ENCODE measurements at regions not wholly inside any gene's neighbourhood (a gene's known extent, or its start where the extent isn't known, plus 50 kb on each side); places are given as distances from the start of the nearest gene placed in this dataset.
"Not testable (repeated sequence)": the region's sequence is repeated elsewhere in the genome, so short reads cannot be mapped to it uniquely, and the experiment has no call there.

GRCh38 chr7:65140543-65141404, 134.3 kb upstream of the ERV3-1 start:
- not testable (repeated sequence) for H3K79me2 ChIP-seq (ENCODE audit: insufficient read depth, low read length); H3K9me2 ChIP-seq (ENCODE audit: low read depth, low read length); H3K27ac ChIP-seq (ENCODE audit: low read depth, low read length, poor library complexity, severe bottlenecking); H3K27me3 ChIP-seq (ENCODE audit: insufficient read depth, low read length); H4K20me1 ChIP-seq (ENCODE audit: insufficient read depth, low read length); H3F3A ChIP-seq (ENCODE audit: insufficient read depth, low read length); H3K9me3 ChIP-seq (ENCODE audit: low read length); H3K36me3 ChIP-seq (ENCODE audit: insufficient read depth, low read length); H3K4me1 ChIP-seq (ENCODE audit: insufficient read depth, low read length, severe bottlenecking); H2AFZ ChIP-seq (ENCODE audit: low read length)
- peak overlapping the region; percentile 64 for H3K4me3 ChIP-seq (ENCODE audit: low read depth, low read length, poor library complexity, severe bottlenecking)
- peak overlapping the region; percentile 68; the same call in 1 of the 2 replicates for H3K9ac ChIP-seq (ENCODE audit: low read length)
- H3K4me2 ChIP-seq (ENCODE audit: low read length), result peak overlapping the region; percentile 60; the same call in 1 of the 2 replicates

- not testable (repeated sequence) for H3K27me3 ChIP-seq (ENCODE audit: insufficient read depth, low read length); H3K4me2 ChIP-seq (ENCODE audit: low read length); H3K79me2 ChIP-seq (ENCODE audit: insufficient read depth, low read length); H3K36me3 ChIP-seq (ENCODE audit: insufficient read depth, low read length); H3F3A ChIP-seq (ENCODE audit: insufficient read depth, low read length); H3K9ac ChIP-seq (ENCODE audit: low read length); H3K9me3 ChIP-seq (ENCODE audit: low read length); H3K9me2 ChIP-seq (ENCODE audit: low read depth, low read length); H3K4me3 ChIP-seq (ENCODE audit: low read depth, low read length, poor library complexity, severe bottlenecking); H4K20me1 ChIP-seq (ENCODE audit: insufficient read depth, low read length); H3K4me1 ChIP-seq (ENCODE audit: insufficient read depth, low read length, severe bottlenecking); H2AFZ ChIP-seq (ENCODE audit: low read length); H3K27ac ChIP-seq (ENCODE audit: low read depth, low read length, poor library complexity, severe bottlenecking)
These were observed 130.4 kb upstream of the ERV3-1 start for GRCh38 chr7:65136850-65137249.

- not testable (repeated sequence) for H3K27ac ChIP-seq (ENCODE audit: low read depth, low read length, poor library complexity, severe bottlenecking)
These were observed 126.6 kb upstream of the ERV3-1 start for GRCh38 chr7:65133087-65133486.

DNA sequence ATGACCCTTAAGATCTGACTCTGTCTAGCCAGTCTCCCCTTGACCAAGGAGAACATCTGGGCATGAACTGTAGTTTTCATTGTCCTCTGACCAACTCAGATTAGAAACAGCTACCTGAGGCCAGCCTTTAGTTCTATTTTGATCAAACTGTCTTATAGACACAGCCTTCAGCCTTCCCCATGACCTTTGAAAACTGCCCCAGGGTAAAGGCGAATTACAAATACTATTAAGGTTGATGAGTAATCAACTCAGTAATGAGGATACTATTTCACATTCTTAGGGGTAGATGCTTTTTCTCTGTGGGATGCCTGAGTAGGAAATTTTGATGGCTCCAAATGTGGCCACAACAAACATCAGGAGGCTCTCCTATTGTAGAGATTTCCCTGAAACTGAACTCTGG, 125.8 kb upstream of the ERV3-1 start:
- H3K36me3 ChIP-seq (ENCODE audit: insufficient read depth, low read length); H2AFZ ChIP-seq (ENCODE audit: low read length): not testable (repeated sequence)

More at GRCh38 chr7:65133087-65133486, 126.6 kb upstream of the ERV3-1 start:
- H3K9me2 ChIP-seq (ENCODE audit: low read depth, low read length); H3K9me3 ChIP-seq (ENCODE audit: low read length); H3K27me3 ChIP-seq (ENCODE audit: insufficient read depth, low read length); H4K20me1 ChIP-seq (ENCODE audit: insufficient read depth, low read length); H3K36me3 ChIP-seq (ENCODE audit: insufficient read depth, low read length); H3K4me1 ChIP-seq (ENCODE audit: insufficient read depth, low read length, severe bottlenecking); H3K9ac ChIP-seq (ENCODE audit: low read length); H3F3A ChIP-seq (ENCODE audit: insufficient read depth, low read length); H3K4me2 ChIP-seq (ENCODE audit: low read length); H2AFZ ChIP-seq (ENCODE audit: low read length); H3K4me3 ChIP-seq (ENCODE audit: low read depth, low read length, poor library complexity, severe bottlenecking); H3K79me2 ChIP-seq (ENCODE audit: insufficient read depth, low read length): not testable (repeated sequence)

GRCh38 chr7:65127364-65127763, 120.9 kb upstream of the ERV3-1 start:
- not testable (repeated sequence) for H4K20me1 ChIP-seq (ENCODE audit: insufficient read depth, low read length); H3K27me3 ChIP-seq (ENCODE audit: insufficient read depth, low read length); H3K9ac ChIP-seq (ENCODE audit: low read length)

More for the DNA sequence above, 125.8 kb upstream of the ERV3-1 start:
- H3K9me3 ChIP-seq (ENCODE audit: low read length); H4K20me1 ChIP-seq (ENCODE audit: insufficient read depth, low read length); H3K9me2 ChIP-seq (ENCODE audit: low read depth, low read length); H3K4me3 ChIP-seq (ENCODE audit: low read depth, low read length, poor library complexity, severe bottlenecking); H3K79me2 ChIP-seq (ENCODE audit: insufficient read depth, low read length); H3K27ac ChIP-seq (ENCODE audit: low read depth, low read length, poor library complexity, severe bottlenecking); H3K4me2 ChIP-seq (ENCODE audit: low read length); H3F3A ChIP-seq (ENCODE audit: insufficient read depth, low read length); H3K9ac ChIP-seq (ENCODE audit: low read length); H3K4me1 ChIP-seq (ENCODE audit: insufficient read depth, low read length, severe bottlenecking); H3K27me3 ChIP-seq (ENCODE audit: insufficient read depth, low read length): not testable (repeated sequence)

DNA sequence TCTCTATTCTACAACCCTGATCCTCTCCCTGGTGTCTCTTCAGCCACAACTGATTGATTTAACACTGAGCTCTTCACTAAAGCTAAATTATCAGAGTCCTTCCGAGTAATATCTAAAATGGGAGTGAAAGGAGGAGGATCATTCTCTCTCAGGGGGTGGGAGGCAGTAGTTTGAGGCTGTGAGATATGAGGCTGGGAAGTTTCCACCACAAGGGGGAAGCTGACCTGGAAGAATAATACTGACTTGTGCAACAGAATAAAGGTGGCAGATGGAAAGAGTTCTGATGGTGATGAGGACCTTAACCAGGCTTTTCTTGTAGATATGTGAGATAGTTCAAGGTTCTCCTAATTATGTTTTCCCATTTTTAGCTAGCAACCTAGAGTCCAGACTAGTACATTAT, 118.1 kb upstream of the ERV3-1 start:
- not testable (repeated sequence) for H3K27me3 ChIP-seq (ENCODE audit: insufficient read depth, low read length); H3F3A ChIP-seq (ENCODE audit: insufficient read depth, low read length); H3K36me3 ChIP-seq (ENCODE audit: insufficient read depth, low read length); H3K79me2 ChIP-seq (ENCODE audit: insufficient read depth, low read length); H3K4me1 ChIP-seq (ENCODE audit: insufficient read depth, low read length, severe bottlenecking); H3K9ac ChIP-seq (ENCODE audit: low read length); H4K20me1 ChIP-seq (ENCODE audit: insufficient read depth, low read length); H2AFZ ChIP-seq (ENCODE audit: low read length); H3K4me3 ChIP-seq (ENCODE audit: low read depth, low read length, poor library complexity, severe bottlenecking); H3K27ac ChIP-seq (ENCODE audit: low read depth, low read length, poor library complexity, severe bottlenecking); H3K9me3 ChIP-seq (ENCODE audit: low read length); H3K4me2 ChIP-seq (ENCODE audit: low read length); H3K9me2 ChIP-seq (ENCODE audit: low read depth, low read length)

More at GRCh38 chr7:65127364-65127763, 120.9 kb upstream of the ERV3-1 start:
- H3K27ac ChIP-seq (ENCODE audit: low read depth, low read length, poor library complexity, severe bottlenecking); H3K79me2 ChIP-seq (ENCODE audit: insufficient read depth, low read length); H3K9me2 ChIP-seq (ENCODE audit: low read depth, low read length); H3K4me3 ChIP-seq (ENCODE audit: low read depth, low read length, poor library complexity, severe bottlenecking); H3K9me3 ChIP-seq (ENCODE audit: low read length); H3K4me1 ChIP-seq (ENCODE audit: insufficient read depth, low read length, severe bottlenecking); H3K4me2 ChIP-seq (ENCODE audit: low read length); H3K36me3 ChIP-seq (ENCODE audit: insufficient read depth, low read length); H3F3A ChIP-seq (ENCODE audit: insufficient read depth, low read length); H2AFZ ChIP-seq (ENCODE audit: low read length): not testable (repeated sequence)

DNA sequence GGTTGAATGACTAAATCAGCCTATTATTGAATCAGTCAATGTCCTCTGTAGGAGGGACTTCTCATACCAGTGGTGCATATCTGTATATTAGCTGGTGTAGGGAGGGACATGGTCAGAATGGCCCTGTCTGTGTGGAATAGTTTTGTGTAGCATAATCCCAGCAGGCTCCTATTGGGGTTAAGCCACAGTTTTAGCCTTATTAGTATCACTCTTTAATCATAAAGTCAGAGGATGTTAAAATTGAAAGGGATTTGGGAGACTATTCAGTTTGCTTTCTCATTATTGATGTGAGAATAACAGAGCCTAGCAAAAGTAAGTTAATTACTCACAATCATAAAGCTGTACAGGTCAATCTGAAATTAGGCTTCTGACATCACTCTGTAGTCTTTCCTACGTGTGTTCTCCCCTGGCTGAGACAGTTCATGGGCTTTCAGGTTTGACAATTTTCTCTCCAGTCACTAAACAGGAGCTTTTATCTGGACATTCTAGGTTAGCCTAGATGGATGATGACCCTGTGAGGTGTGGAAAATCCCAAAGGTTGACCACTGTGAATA, 99.2 kb upstream of the ERV3-1 start:
- not testable (repeated sequence) for H3K27me3 ChIP-seq (ENCODE audit: insufficient read depth, low read length); H3K36me3 ChIP-seq (ENCODE audit: insufficient read depth, low read length); H3F3A ChIP-seq (ENCODE audit: insufficient read depth, low read length); H3K4me1 ChIP-seq (ENCODE audit: insufficient read depth, low read length, severe bottlenecking); H2AFZ ChIP-seq (ENCODE audit: low read length); H3K9me3 ChIP-seq (ENCODE audit: low read length); H3K4me3 ChIP-seq (ENCODE audit: low read depth, low read length, poor library complexity, severe bottlenecking); H3K4me2 ChIP-seq (ENCODE audit: low read length); H3K27ac ChIP-seq (ENCODE audit: low read depth, low read length, poor library complexity, severe bottlenecking); H3K9me2 ChIP-seq (ENCODE audit: low read depth, low read length); H4K20me1 ChIP-seq (ENCODE audit: insufficient read depth, low read length); H3K79me2 ChIP-seq (ENCODE audit: insufficient read depth, low read length); H3K9ac ChIP-seq (ENCODE audit: low read length)
